HepG2 (cell line): ENCODE measurements at regions not wholly inside any gene's neighbourhood (a gene's known extent, or its start where the extent isn't known, plus 50 kb on each side); places are given as distances from the start of the nearest gene placed in this dataset.

Experiments used
- ATAC-seq: fragments of 200-7000 bp; cut with Tn5 transposase; 3 replicates; pipeline ENCODE4 v1.9.1; 2020; ENCODE audit warnings: mild to moderate bottlenecking, moderate library complexity
- BruUV-seq: library from RNA; stranded (reverse); fragments of 400-500 nt; replicated peaks from 2 replicates; lab custom pipeline; 2021; lab: Mats Ljungman, UMichigan
- CTCF ChIA-PET: fragments of 300-600 bp; formaldehyde crosslinking; extraction: SDS; loops from one replicate; lab custom pipeline; 2021; ENCODE audit warnings: low total read pairs, inconsistent platforms, low intra/inter-chr PET ratio; lab: Yijun Ruan, JAX
- POLR2A ChIA-PET: fragments of 350-600 bp; sonication (Branson Sonifier 250); formaldehyde crosslinking; loops from one replicate; lab custom pipeline; 2020; ENCODE audit warnings: antibody characterized with exemption, inconsistent platforms; lab: Yijun Ruan, JAX
- DNase-seq: peaks from one replicate; pipeline ENCODE4 v3.0.0-alpha.2; 2015; ENCODE audit warnings: low spot score
- FAIRE-seq: peaks from 3 replicates; lab custom pipeline; 2011; peaks lifted over from hg19 to GRCh38; lab: Jason Lieb, UNC
- H2AFZ ChIP-seq: one replicate; pipeline ENCODE4 v1.6.1; 2011; ENCODE audit warnings: low read length, inconsistent platforms
- H3K27ac ChIP-seq: fragments of 300-600 bp; 3 replicates; pipeline ENCODE4 v1.8.0; 2011; ENCODE audit warnings: mixed run types, mild to moderate bottlenecking, mixed read lengths, low read length, inconsistent platforms; ENCODE audit not compliant: insufficient read depth; ENCODE audit errors: extremely low read length
- H3K27me3 ChIP-seq, 2 experiments: fragments of 200-600 bp in 1 of 2; 2 replicates in 1 of 2; 3 replicates in 1 of 2; pipeline versions ENCODE4 v1.6.0 to v1.8.0; 2011; ENCODE audit warnings: low read length in 2 of 2, mild to moderate bottlenecking in 2 of 2, moderate library complexity in 2 of 2, inconsistent platforms in 1 of 2; ENCODE audit not compliant: insufficient read depth in 2 of 2, control insufficient read depth in 1 of 2
- H3K36me3 ChIP-seq, 2 experiments: fragments of 200-600 bp in 1 of 2; replicated peaks in 1 of 2; 2 replicates in 1 of 2; 3 replicates in 1 of 2; pipeline versions ENCODE4 v1.5.1 to v1.8.0; 2011; ENCODE audit warnings: low read length in 2 of 2, inconsistent platforms in 1 of 2; ENCODE audit not compliant: insufficient read depth in 2 of 2, control insufficient read depth in 1 of 2
- H3K4me1 ChIP-seq: 2 replicates; pipeline ENCODE4 v1.5.1; 2012; ENCODE audit warnings: low read length, inconsistent platforms; ENCODE audit not compliant: insufficient read depth
- H3K4me2 ChIP-seq: 2 replicates; pipeline ENCODE4 v1.6.0; 2011; ENCODE audit warnings: low read depth, low read length, inconsistent platforms
- H3K4me3 ChIP-seq, 3 experiments: fragments of 200-600 bp in 1 of 3; sonication (generic), shearing (Covaris generic) in 1 of 3; replicated peaks in 1 of 3; 2 replicates each; pipeline ENCODE4 v1.5.1; 2011 to 2016; ENCODE audit warnings: low read length in 3 of 3, inconsistent platforms in 2 of 3, low read depth in 2 of 3, mild to moderate bottlenecking in 2 of 3, control low read depth in 1 of 3, mixed read lengths in 1 of 3; ENCODE audit not compliant: insufficient read depth in 1 of 3
- H3K79me2 ChIP-seq: one replicate; pipeline ENCODE4 v1.6.1; 2011; ENCODE audit warnings: low read length, inconsistent platforms; ENCODE audit not compliant: insufficient read depth
- H3K9ac ChIP-seq: 2 replicates; pipeline ENCODE4 v1.6.0; 2011; ENCODE audit warnings: mild to moderate bottlenecking, low read depth, low read length, inconsistent platforms; ENCODE audit not compliant: insufficient read depth
- H3K9me3 ChIP-seq: 2 replicates; pipeline ENCODE4 v1.5.1; 2012; ENCODE audit warnings: mild to moderate bottlenecking, low read length
- H4K20me1 ChIP-seq: 2 replicates; pipeline ENCODE4 v1.6.0; 2011; ENCODE audit warnings: inconsistent platforms, mild to moderate bottlenecking, low read length, moderate library complexity; ENCODE audit not compliant: insufficient read depth
- ERF ChIP-seq: IDR thresholded peaks from 2 replicates; pipeline ENCODE4 v1.6.1; 2018; ENCODE audit warnings: missing biosample characterization, missing genetic modification reagents
- FOXA1 ChIP-seq, 2 experiments: fragments of 450-650 bp in 1 of 2; sonication (generic) in 1 of 2; formaldehyde crosslinking in 1 of 2; IDR thresholded peaks; 2 replicates each; pipeline versions ENCODE4 v1.4.0 to v1.6.1; 2016 to 2020; ENCODE audit warnings: missing genetic modification reagents in 1 of 2
- GZF1 ChIP-seq: sonication (generic); formaldehyde crosslinking; IDR thresholded peaks from 2 replicates; pipeline ENCODE4 v1.5.1; 2020; ENCODE audit warnings: mild to moderate bottlenecking, missing genetic modification reagents
- KLF9 ChIP-seq: IDR thresholded peaks from 2 replicates; pipeline ENCODE4 v1.6.1; 2016; ENCODE audit warnings: low read depth
- MXD4 ChIP-seq: IDR thresholded peaks from 2 replicates; pipeline ENCODE4 v1.6.1; 2016; ENCODE audit warnings: mild to moderate bottlenecking, missing biosample characterization, missing genetic modification reagents
- PTBP1 ChIP-seq: fragments of 200-400 bp; formaldehyde crosslinking; IDR thresholded peaks from 2 replicates; pipeline ENCODE4 v1.6.1; 2018; ENCODE audit warnings: low read length, low read depth; ENCODE audit not compliant: poor library complexity, severe bottlenecking
- REST ChIP-seq, 2 experiments: IDR thresholded peaks; 2 replicates each; pipeline ENCODE4 v1.6.1; 2011 to 2012; ENCODE audit warnings: low read length in 2 of 2, borderline replicate concordance in 1 of 2, low read depth in 1 of 2, mild to moderate bottlenecking in 1 of 2, moderate library complexity in 1 of 2
- ZNF224 ChIP-seq: sonication (generic); formaldehyde crosslinking; IDR thresholded peaks from 2 replicates; pipeline ENCODE4 v1.5.0; 2020; ENCODE audit warnings: mild to moderate bottlenecking, missing genetic modification reagents
- ZNF274 ChIP-seq: sonication (generic); formaldehyde crosslinking; IDR thresholded peaks from 2 replicates; pipeline ENCODE4 v1.5.1; 2020; ENCODE audit warnings: mild to moderate bottlenecking, missing genetic modification reagents
- ZNF281 ChIP-seq: sonication (generic); formaldehyde crosslinking; IDR thresholded peaks from 2 replicates; pipeline ENCODE4 v1.4.0; 2020; ENCODE audit warnings: missing genetic modification reagents, borderline replicate concordance
- ZNF605 ChIP-seq: sonication (generic); formaldehyde crosslinking; IDR thresholded peaks from 2 replicates; pipeline ENCODE4 v1.8.0; 2022; ENCODE audit warnings: mild to moderate bottlenecking, missing genetic modification reagents
- WGBS: methylation state at CpG from one replicate; pipeline ENCODE4 v1.1.6; 2017; ENCODE audit warnings: low lambda C conversion rate; 5-methylcytosine and 5-hydroxymethylcytosine counted together
- in situ Hi-C: cut with HindIII; loops from 2 replicates; pipeline ENCODE4 v1.10.0; 2017; ENCODE audit warnings: low pct_unique_long_range_greater_than_20kb; ENCODE audit not compliant: extremely low pct_ligation_motif_present
- intact Hi-C: fragments of 100-400 bp; cut with micrococcal nuclease; formaldehyde crosslinking; loops from one replicate; pipeline ENCODE4 v1.10.0; 2022; ENCODE audit not compliant: unreplicated experiment
- TF ChIP-seq, protein P1 (sequence below): sonication (generic); formaldehyde crosslinking; IDR thresholded peaks from 2 replicates; pipeline ENCODE4 v1.5.1; 2020; ENCODE audit warnings: mild to moderate bottlenecking, moderate library complexity, missing genetic modification reagents
- TF ChIP-seq, protein P2 (sequence below): sonication (generic); formaldehyde crosslinking; conservative IDR thresholded peaks from 2 replicates; pipeline ENCODE4 v1.8.0; 2022; ENCODE audit warnings: low read depth, missing genetic modification reagents

DNA sequence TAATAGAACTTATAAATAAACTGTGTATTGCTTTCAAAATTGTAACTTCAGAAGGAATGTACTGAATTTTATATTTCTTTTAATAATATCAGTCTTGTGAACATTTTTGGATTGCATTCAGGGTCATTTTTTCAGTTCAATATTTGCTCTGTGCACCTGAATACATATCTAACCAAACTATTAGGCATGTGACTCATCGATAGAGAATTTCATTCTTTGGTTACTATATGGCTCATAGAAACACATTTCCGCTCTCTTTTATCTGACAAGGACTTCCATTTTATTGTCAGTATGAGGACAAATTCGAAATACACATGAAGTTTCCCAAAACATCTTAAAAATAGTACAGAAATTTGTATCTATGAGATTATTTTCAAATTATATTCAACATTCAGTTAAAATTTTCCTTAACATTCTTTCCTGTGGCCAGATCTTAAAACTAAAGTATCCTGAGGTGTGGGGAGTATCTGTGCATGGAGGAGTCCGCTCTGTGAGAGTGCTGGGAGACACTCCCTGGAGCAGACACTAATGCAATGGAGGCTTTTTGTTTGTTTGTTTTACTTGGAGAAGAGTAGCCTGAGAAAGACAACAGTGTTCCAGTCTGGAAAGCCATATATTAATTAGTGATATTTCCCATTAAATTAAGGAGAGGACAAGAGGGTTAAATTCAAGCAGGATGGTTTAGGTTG lies 483.6 kb downstream of the PCDH20 start:
- intact Hi-C loops = no loop called here
- H3K79me2 ChIP-seq = no peaks in the 10 kb centered on the region
- H2AFZ ChIP-seq = no peak overlapping the region
- in situ Hi-C loops = no loop called here
- no peaks in the 10 kb centered on the region for H3K27me3 ChIP-seq
- H3K9ac ChIP-seq = no peak overlapping the region
- CTCF ChIA-PET = no interaction called here
- DNase-seq = peak; percentile 7
- H3K4me3 ChIP-seq = no peak overlapping the region
- no peak for ATAC-seq
- no peak overlapping the region for H3K27ac ChIP-seq
- 5% methylated on average over 4 of the region's 4 CpGs for WGBS
- H3K36me3 ChIP-seq = no peaks in the 10 kb centered on the region
- no peaks in the 10 kb centered on the region for H4K20me1 ChIP-seq
- H3K9me3 ChIP-seq = no peaks in the 10 kb centered on the region
- H3K4me1 ChIP-seq = no peaks in the 10 kb centered on the region
- no TSS peak for BruUV-seq
- no peak for FAIRE-seq
- POLR2A ChIA-PET = no interaction called here
- no peak overlapping the region for H3K4me2 ChIP-seq
- TF ChIP-seq, protein P1, sequence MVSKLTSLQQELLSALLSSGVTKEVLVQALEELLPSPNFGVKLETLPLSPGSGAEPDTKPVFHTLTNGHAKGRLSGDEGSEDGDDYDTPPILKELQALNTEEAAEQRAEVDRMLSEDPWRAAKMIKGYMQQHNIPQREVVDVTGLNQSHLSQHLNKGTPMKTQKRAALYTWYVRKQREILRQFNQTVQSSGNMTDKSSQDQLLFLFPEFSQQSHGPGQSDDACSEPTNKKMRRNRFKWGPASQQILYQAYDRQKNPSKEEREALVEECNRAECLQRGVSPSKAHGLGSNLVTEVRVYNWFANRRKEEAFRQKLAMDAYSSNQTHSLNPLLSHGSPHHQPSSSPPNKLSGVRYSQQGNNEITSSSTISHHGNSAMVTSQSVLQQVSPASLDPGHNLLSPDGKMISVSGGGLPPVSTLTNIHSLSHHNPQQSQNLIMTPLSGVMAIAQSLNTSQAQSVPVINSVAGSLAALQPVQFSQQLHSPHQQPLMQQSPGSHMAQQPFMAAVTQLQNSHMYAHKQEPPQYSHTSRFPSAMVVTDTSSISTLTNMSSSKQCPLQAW = no peak
- TF ChIP-seq, protein P2, sequence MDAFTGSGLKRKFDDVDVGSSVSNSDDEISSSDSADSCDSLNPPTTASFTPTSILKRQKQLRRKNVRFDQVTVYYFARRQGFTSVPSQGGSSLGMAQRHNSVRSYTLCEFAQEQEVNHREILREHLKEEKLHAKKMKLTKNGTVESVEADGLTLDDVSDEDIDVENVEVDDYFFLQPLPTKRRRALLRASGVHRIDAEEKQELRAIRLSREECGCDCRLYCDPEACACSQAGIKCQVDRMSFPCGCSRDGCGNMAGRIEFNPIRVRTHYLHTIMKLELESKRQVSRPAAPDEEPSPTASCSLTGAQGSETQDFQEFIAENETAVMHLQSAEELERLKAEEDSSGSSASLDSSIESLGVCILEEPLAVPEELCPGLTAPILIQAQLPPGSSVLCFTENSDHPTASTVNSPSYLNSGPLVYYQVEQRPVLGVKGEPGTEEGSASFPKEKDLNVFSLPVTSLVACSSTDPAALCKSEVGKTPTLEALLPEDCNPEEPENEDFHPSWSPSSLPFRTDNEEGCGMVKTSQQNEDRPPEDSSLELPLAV (CRISPR knock-in tag) = no peak
- TF ChIP-seq ZNF281 (CRISPR knock-in tag) (no peak), GZF1 (CRISPR knock-in tag) (no peak), ZNF605 (CRISPR knock-in tag) (no peak), MXD4 (no peak), ERF (CRISPR knock-in tag) (no peak), KLF9 (CRISPR knock-in tag) (no peak), FOXA1 (IDR thresholded peaks at IDR 0.05) (no peak), FOXA1 (CRISPR knock-in tag; IDR thresholded peaks at IDR 0.05) (no peak), REST (IDR thresholded peaks at IDR 0.05; ENCODE audit: borderline replicate concordance in 1 of 2, low read depth in 1 of 2, low read length in 2 of 2) (no peak), ZNF224 (no peak), ZNF274 (CRISPR knock-in tag) (no peak), PTBP1 (no peak)
